B cell (primary cell): ENCODE measurements at regions not wholly inside any gene's neighbourhood (a gene's known extent, or its start where the extent isn't known, plus 50 kb on each side); places are given as distances from the start of the nearest gene placed in this dataset.
A peak's percentile ranks its signal among the peaks of the same experiment; 100 is the strongest.

Experiments used
- ATAC-seq: fragments of 200-7000 bp; cut with Tn5 transposase; one replicate; pipeline ENCODE4 v1.10.0; 2021; ENCODE audit warnings: low read depth, mild to moderate bottlenecking, moderate number of reproducible peaks, moderate library complexity
- CTCF ChIA-PET: fragments of 350-600 bp; sonication (Branson Sonifier 250); formaldehyde crosslinking; loops from one replicate; lab custom pipeline; 2021; ENCODE audit warnings: antibody characterized with exemption, inconsistent platforms; lab: Charles Lee
- POLR2A ChIA-PET: fragments of 350-600 bp; sonication (Branson Sonifier 250); formaldehyde crosslinking; loops from one replicate; lab custom pipeline; 2021; ENCODE audit warnings: antibody characterized with exemption; lab: Charles Lee
- DNase-seq: peaks from one replicate; pipeline ENCODE4 v3.0.0; 2013
- H2AFZ ChIP-seq: 2 replicates; pipeline ENCODE4 v1.6.1; 2012; ENCODE audit warnings: mild to moderate bottlenecking, low read depth, low read length; ENCODE audit not compliant: insufficient read depth, poor library complexity, severe bottlenecking
- H3K27ac ChIP-seq, 2 donors: 1 replicate in 1 of 2; 2 replicates in 1 of 2; pipeline ENCODE4 v1.5.1; 2012 to 2013; ENCODE audit warnings: low read length in 2 of 2, mild to moderate bottlenecking in 2 of 2, moderate library complexity in 1 of 2
- H3K27me3 ChIP-seq, 4 experiments: fragments of 200-600 bp in 1 of 4; sonication (generic) in 1 of 4; replicated peaks in 1 of 4; 1 replicate in 2 of 4; 2 replicates in 2 of 4; pipeline versions ENCODE4 v1.6.1 to v1.7.0; 2013 to 2016; ENCODE audit warnings: low read length in 3 of 4, mild to moderate bottlenecking in 2 of 4, mixed read lengths in 1 of 4, moderate library complexity in 1 of 4; ENCODE audit not compliant: insufficient read depth in 4 of 4, control insufficient read depth in 3 of 4; ENCODE audit errors: control extremely low read depth in 1 of 4
- H3K36me3 ChIP-seq, 2 experiments: replicated peaks in 1 of 2; 1 replicate in 1 of 2; 2 replicates in 1 of 2; pipeline versions ENCODE4 v1.6.1 to v1.7.1; 2013; ENCODE audit warnings: low read length in 1 of 2; ENCODE audit not compliant: insufficient read depth in 2 of 2, control insufficient read depth in 1 of 2; ENCODE audit errors: control extremely low read depth in 1 of 2, extremely low read depth in 1 of 2
- H3K4me1 ChIP-seq, 2 donors: fragments of 200-600 bp in 1 of 2; sonication (generic) in 1 of 2; 1 replicate in 1 of 2; 2 replicates in 1 of 2; pipeline versions ENCODE4 v1.5.1 to v1.6.1; 2013 to 2017; ENCODE audit warnings: low read length in 2 of 2; ENCODE audit not compliant: control insufficient read depth in 2 of 2, insufficient read depth in 2 of 2
- H3K4me2 ChIP-seq: replicated peaks from 2 replicates; pipeline ENCODE3; 2012; ENCODE audit warnings: mild to moderate bottlenecking, low read depth, low read length; ENCODE audit not compliant: poor library complexity, severe bottlenecking
- H3K4me3 ChIP-seq, 5 experiments: fragments of 200-600 bp in 1 of 5; sonication (generic) in 1 of 5; 1 replicate in 3 of 5; 2 replicates in 2 of 5; pipeline versions ENCODE4 v1.5.1 to v1.7.0; 2011 to 2016; ENCODE audit warnings: low read length in 4 of 5, mild to moderate bottlenecking in 4 of 5, low read depth in 2 of 5, control low read depth in 1 of 5, moderate library complexity in 1 of 5; ENCODE audit not compliant: insufficient read depth in 1 of 5; ENCODE audit errors: control extremely low read depth in 1 of 5, extremely low read depth in 1 of 5
- H3K79me2 ChIP-seq: fragments of 200-600 bp; sonication (generic); one replicate; pipeline ENCODE4 v1.6.0; 2016; ENCODE audit warnings: low read length; ENCODE audit not compliant: control insufficient read depth, insufficient read depth
- H3K9ac ChIP-seq: fragments of 200-600 bp; sonication (generic); 2 replicates; pipeline ENCODE4 v1.6.1; 2017; ENCODE audit warnings: mild to moderate bottlenecking, low read length, moderate library complexity
- H3K9me3 ChIP-seq, 3 donors: one replicate each; pipeline versions ENCODE4 v1.6.1 to v1.7.1; 2013; ENCODE audit warnings: low read length in 2 of 3; ENCODE audit not compliant: control insufficient read depth in 2 of 3, insufficient read depth in 1 of 3; ENCODE audit errors: control extremely low read depth in 1 of 3
- H4K20me1 ChIP-seq: 2 replicates; pipeline ENCODE4 v1.6.0; 2012; ENCODE audit warnings: mild to moderate bottlenecking, low read length; ENCODE audit not compliant: insufficient read depth, control insufficient read depth, poor library complexity, severe bottlenecking
- H3K27ac Mint-ChIP-seq: one replicate; pipeline ENCODE4 v1.8.0; 2021; ENCODE audit warnings: mixed read lengths
- H3K27me3 Mint-ChIP-seq: one replicate; pipeline ENCODE4 v1.8.0; 2021; ENCODE audit warnings: mixed read lengths
- H3K4me1 Mint-ChIP-seq: one replicate; pipeline ENCODE4 v1.8.0; 2021; ENCODE audit warnings: mixed read lengths
- H3K4me3 Mint-ChIP-seq: one replicate; pipeline ENCODE4 v1.8.0; 2021; ENCODE audit warnings: mixed read lengths
- H3K9me3 Mint-ChIP-seq: one replicate; pipeline ENCODE4 v1.8.0; 2022; ENCODE audit warnings: mixed read lengths; ENCODE audit not compliant: insufficient read depth
- CTCF ChIP-seq: fragments of 200-600 bp; IDR thresholded peaks from one replicate; pipeline ENCODE4 v1.8.0; 2022; ENCODE audit warnings: antibody characterized with exemption, mild to moderate bottlenecking
- EZH2 ChIP-seq: IDR thresholded peaks from 2 replicates; pipeline ENCODE4 v1.6.1; 2012; ENCODE audit warnings: borderline replicate concordance, low read depth, mild to moderate bottlenecking, moderate library complexity, low read length; ENCODE audit not compliant: insufficient read depth, poor library complexity, severe bottlenecking
- WGBS: methylation state at CpG from one replicate; pipeline ENCODE4 v1.1.5; 2013; ENCODE audit warnings: missing lambda C conversion rate; ENCODE audit not compliant: insufficient coverage; 5-methylcytosine and 5-hydroxymethylcytosine counted together
- intact Hi-C: fragments of 100-400 bp; cut with micrococcal nuclease; formaldehyde crosslinking; loops from one replicate; pipeline ENCODE4 v1.10.0; 2022

- Histone ChIP-seq H3K27me3 (peaks cover 0 to 6% (median 2%) of the 10 kb centered on the region in 4 experiments), H3K4me2 (no peak overlapping the region), H3K27ac (no peak overlapping the region), H4K20me1 (no peaks in the 10 kb centered on the region), H3K36me3 (no peaks in the 10 kb centered on the region), H3K4me3 (no peak overlapping the region), H3K9ac (no peak overlapping the region), H3K79me2 (no peaks in the 10 kb centered on the region), H3K9me3 (no peaks in the 10 kb centered on the region), H2AFZ (no peak overlapping the region), H3K4me1 (no peaks in the 10 kb centered on the region)
- no peak overlapping the region for H3K27ac Mint-ChIP-seq
- intact Hi-C loops: no loop called here
- TF ChIP-seq CTCF (no peak), EZH2 (no peak)
- no CpG with 5 or more reads among the region's 4 CpGs for WGBS
- peaks cover 26% of the 10 kb centered on the region for H3K27me3 Mint-ChIP-seq
- ATAC-seq (no peak), DNase-seq (no peak)
- ChIA-PET POLR2A (no interaction called here), CTCF (no interaction called here)
- no peak overlapping the region for H3K4me3 Mint-ChIP-seq
- H3K4me1 Mint-ChIP-seq: no peaks in the 10 kb centered on the region
- H3K9me3 Mint-ChIP-seq: no peaks in the 10 kb centered on the region
Observed at GRCh38 chr9:117488659-117489058, 73.8 kb upstream of the ASTN2 start.

DNA sequence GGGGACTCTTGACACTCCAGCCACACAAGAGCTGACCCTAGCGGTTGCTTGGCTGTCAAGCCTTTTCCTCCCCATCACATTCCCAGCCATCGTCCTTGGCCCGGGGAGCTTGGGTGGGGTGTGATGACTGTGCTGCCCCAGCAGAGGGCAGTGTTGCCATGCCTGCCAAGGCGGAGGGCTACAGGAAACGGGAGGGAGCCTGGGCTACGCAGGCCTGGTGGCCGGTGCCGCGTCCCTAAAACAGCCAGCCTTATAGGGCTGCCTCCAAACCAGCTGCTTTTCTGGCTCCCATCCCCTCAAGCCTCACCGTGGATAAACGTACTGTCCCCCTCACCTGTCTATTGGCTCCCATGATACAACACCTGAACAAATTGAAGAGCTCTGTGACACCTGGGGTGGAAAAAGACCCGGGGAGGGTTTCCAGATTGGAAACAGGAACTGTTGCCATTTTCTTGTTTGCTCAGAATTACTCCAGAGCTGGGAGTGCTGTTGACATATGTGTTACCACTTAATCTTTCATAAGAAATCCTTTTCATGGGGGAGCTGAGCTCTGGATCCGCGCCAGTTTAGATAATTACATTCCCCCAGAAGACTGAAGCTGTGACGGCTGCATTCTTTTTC is 72.8 kb upstream of the ASTN2 start:
- DNase-seq (peak; percentile 29), ATAC-seq (peak; percentile 31)
- WGBS: 4% methylated on average over 7 of the region's 15 CpGs
- H3K9me3 Mint-ChIP-seq: no peaks in the 10 kb centered on the region
- ChIA-PET CTCF (interaction anchor here (0.6 kb wide), 1 partner anchor 9 kb away, joined by 3 read pairs; no protein-coding TSS in a partner anchor), POLR2A (no interaction called here)
- Histone ChIP-seq H3K9ac (no peak overlapping the region), H3K36me3 (no peaks in the 10 kb centered on the region), H3K4me1 (no peaks in the 10 kb centered on the region), H3K27ac (no peak overlapping the region), H3K9me3 (no peaks in the 10 kb centered on the region), H3K79me2 (no peaks in the 10 kb centered on the region), H3K27me3 (peaks cover 0 to 6% (median 2%) of the 10 kb centered on the region in 4 experiments), H4K20me1 (no peaks in the 10 kb centered on the region), H3K4me2 (no peak overlapping the region), H3K4me3 (no peak overlapping the region), H2AFZ (no peak overlapping the region)
- no peak overlapping the region for H3K4me3 Mint-ChIP-seq
- TF ChIP-seq EZH2 (no peak), CTCF (peak; percentile 71)
- H3K27ac Mint-ChIP-seq: no peak overlapping the region
- H3K27me3 Mint-ChIP-seq: peaks cover 26% of the 10 kb centered on the region
- intact Hi-C loops: no loop called here
- H3K4me1 Mint-ChIP-seq: no peaks in the 10 kb centered on the region
